ENCODE measurements at regions not wholly inside any gene's neighbourhood (a gene's known extent, or its start where the extent isn't known, plus 50 kb on each side); places are given as distances from the start of the nearest gene placed in this dataset.

- Histone ChIP-seq H3K36me3 (replicated peaks in 1 of 2) (no peaks in the 10 kb centered on the region), H3K4me1 (replicated peaks in 1 of 2) (no peaks in the 10 kb centered on the region), H3K4me3 (no peak overlapping the region), H3K27me3 (no peaks in the 10 kb centered on the region), H3K27ac (no peak overlapping the region), H3K9me3 (replicated peaks in 1 of 3) (no peaks in the 10 kb centered on the region)
- no peak for TF ChIP-seq POLR2A (IDR thresholded peaks at IDR 0.05)
- TF ChIP-seq CTCF (IDR thresholded peaks at IDR 0.05): no peak
- DNase-seq: no peak
- intact Hi-C loops (cut with DNase I): no loop called here
- 47 to 73% (median 52%) methylated on average over 1 of the region's 1 CpG for WGBS, 4 donors
These were observed 192.7 kb downstream of the GABRG1 start for GRCh38 chr4:45931154-45931553.

GRCh38 chr4:45927641-45928040, 196.2 kb downstream of the GABRG1 start:
- 49 to 88% (median 53%) methylated on average over 1 of the region's 1 CpG for WGBS, 4 donors
- H3K27me3 ChIP-seq: no peaks in the 10 kb centered on the region
- no peak overlapping the region for H3K27ac ChIP-seq
- H3K36me3 ChIP-seq (replicated peaks in 1 of 2): no peaks in the 10 kb centered on the region
- no peak overlapping the region for H3K4me3 ChIP-seq
- no peak for TF ChIP-seq POLR2A (IDR thresholded peaks at IDR 0.05)
- no peak for TF ChIP-seq CTCF (IDR thresholded peaks at IDR 0.05)
- no peaks in the 10 kb centered on the region for H3K4me1 ChIP-seq (replicated peaks in 1 of 2)
- no peaks in the 10 kb centered on the region for H3K9me3 ChIP-seq (replicated peaks in 1 of 3)
- intact Hi-C loops (cut with DNase I): no loop called here
- no peak for DNase-seq

- DNase-seq: no peak
- WGBS, 4 donors: 75 to 86% (median 81%) methylated on average over 1 of the region's 1 CpG
- no peaks in the 10 kb centered on the region for H3K36me3 ChIP-seq (replicated peaks in 1 of 2)
- no peaks in the 10 kb centered on the region for H3K9me3 ChIP-seq (replicated peaks in 1 of 3)
- intact Hi-C loops (cut with DNase I): no loop called here
- no peak for TF ChIP-seq CTCF (IDR thresholded peaks at IDR 0.05)
- no peak for TF ChIP-seq POLR2A (IDR thresholded peaks at IDR 0.05)
- H3K27ac ChIP-seq: no peak overlapping the region
- H3K4me1 ChIP-seq (replicated peaks in 1 of 2): no peaks in the 10 kb centered on the region
- no peaks in the 10 kb centered on the region for H3K27me3 ChIP-seq
- H3K4me3 ChIP-seq: no peak overlapping the region
These were observed 198.0 kb downstream of the GABRG1 start for GRCh38 chr4:45925809-45926208.

- no peak overlapping the region for H3K4me3 ChIP-seq
- WGBS, 4 donors: 86 to 89% (median 87%) methylated on average over 3 of the region's 3 CpGs
- no peaks in the 10 kb centered on the region for H3K36me3 ChIP-seq (replicated peaks in 1 of 2)
- no peaks in the 10 kb centered on the region for H3K4me1 ChIP-seq (replicated peaks in 1 of 2)
- no peaks in the 10 kb centered on the region for H3K27me3 ChIP-seq
- DNase-seq: no peak
- H3K27ac ChIP-seq: no peak overlapping the region
- no peak for TF ChIP-seq POLR2A (IDR thresholded peaks at IDR 0.05)
- TF ChIP-seq CTCF (IDR thresholded peaks at IDR 0.05): no peak
- intact Hi-C loops (cut with DNase I): no loop called here
- no peaks in the 10 kb centered on the region for H3K9me3 ChIP-seq (replicated peaks in 1 of 3)
These were observed 203.0 kb downstream of the GABRG1 start for GRCh38 chr4:45920861-45921260.
